Activated T-helper 2 cell treated with anti-CD3 and anti-CD28 coated beads, Interferon-gamma antibody, Interleukin-2, Interleukin-4, amounts not matched to agents 10 μg/mL and 5 μg/mL and 100 μg/mL, durations not matched to agents 14 hours and 24 hours and 36 hours (primary cell): ENCODE measurements at regions not wholly inside any gene's neighbourhood (a gene's known extent, or its start where the extent isn't known, plus 50 kb on each side); places are given as distances from the start of the nearest gene placed in this dataset.
"Not testable (repeated sequence)": the region's sequence is repeated elsewhere in the genome, so short reads cannot be mapped to it uniquely, and the experiment has no call there.

Experiments used
- DNase-seq: peaks from one replicate; pipeline ENCODE4 v3.0.0; 2021; ENCODE audit warnings: low spot score
- H3K27ac Mint-ChIP-seq: one replicate; pipeline ENCODE4 v1.8.0; 2021; ENCODE audit warnings: mixed read lengths
- H3K27me3 Mint-ChIP-seq: one replicate; pipeline ENCODE4 v1.8.0; 2021; ENCODE audit warnings: low read depth, mixed read lengths
- H3K36me3 Mint-ChIP-seq: one replicate; pipeline ENCODE4 v1.8.0; 2021; ENCODE audit warnings: low read depth, mixed read lengths
- H3K4me1 Mint-ChIP-seq: one replicate; pipeline ENCODE4 v1.8.0; 2021; ENCODE audit warnings: low read depth, mixed read lengths
- H3K4me3 Mint-ChIP-seq: one replicate; pipeline ENCODE4 v1.8.0; 2021; ENCODE audit warnings: low read depth, mild to moderate bottlenecking, moderate library complexity, mixed read lengths
- H3K9me3 Mint-ChIP-seq: one replicate; pipeline ENCODE4 v1.8.0; 2021; ENCODE audit warnings: mixed read lengths
- intact Hi-C: fragments of 100-400 bp; cut with micrococcal nuclease; formaldehyde crosslinking; loops from one replicate; pipeline ENCODE4 v1.15.1; 2023

DNA sequence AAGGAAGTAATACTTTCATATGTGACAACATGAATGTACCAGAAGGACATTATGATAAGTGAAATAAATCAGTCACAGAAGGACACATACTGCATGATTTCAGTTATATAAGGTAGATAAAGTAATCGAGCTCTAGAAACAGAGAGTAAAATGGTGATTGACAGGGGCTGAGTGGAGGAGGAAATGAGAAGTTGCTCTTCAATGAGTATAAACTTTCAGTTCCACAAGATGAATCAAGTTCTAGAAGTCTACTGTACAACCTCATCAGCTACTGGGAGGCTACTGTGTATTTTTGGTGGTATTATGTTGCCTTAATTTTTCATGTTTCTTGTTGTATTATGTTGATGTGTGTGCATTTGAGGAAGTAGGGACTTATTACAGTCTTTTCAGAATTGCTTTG lies 270.9 kb upstream of the GRIA3 start:
- no peaks in the 10 kb centered on the region for H3K36me3 Mint-ChIP-seq
- H3K4me3 Mint-ChIP-seq, result no peak overlapping the region
- peaks cover 17% of the 10 kb centered on the region for H3K9me3 Mint-ChIP-seq
- no peak for DNase-seq
- intact Hi-C loops, result no loop called here
- no peaks in the 10 kb centered on the region for H3K4me1 Mint-ChIP-seq
- H3K27me3 Mint-ChIP-seq, result no peaks in the 10 kb centered on the region
- no peak overlapping the region for H3K27ac Mint-ChIP-seq

DNA sequence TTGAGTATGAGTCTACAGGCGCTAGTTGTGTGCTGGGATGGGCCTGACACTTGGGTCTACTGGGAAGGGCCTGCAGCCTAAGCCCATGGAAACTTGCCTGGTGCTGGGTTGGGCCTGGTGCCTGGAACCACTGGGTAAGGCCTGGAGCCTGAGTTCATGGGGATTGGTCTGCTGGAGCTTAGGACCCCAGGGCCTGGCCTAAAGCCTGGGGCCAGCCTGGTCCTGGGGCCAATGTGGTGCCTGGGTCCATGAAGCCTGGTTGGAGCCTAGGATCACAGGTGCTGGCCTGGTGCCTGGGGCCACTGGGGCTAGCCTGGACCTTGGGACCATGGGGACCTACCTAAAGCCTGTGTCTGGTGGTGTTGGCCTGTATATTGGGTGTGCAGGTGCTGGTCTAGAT lies 270.3 kb upstream of the GRIA3 start:
- no peak for DNase-seq
- no peaks in the 10 kb centered on the region for H3K4me1 Mint-ChIP-seq
- H3K27ac Mint-ChIP-seq, result no peak overlapping the region
- no peaks in the 10 kb centered on the region for H3K27me3 Mint-ChIP-seq
- H3K4me3 Mint-ChIP-seq, result no peak overlapping the region
- no peaks in the 10 kb centered on the region for H3K36me3 Mint-ChIP-seq
- peaks cover 17% of the 10 kb centered on the region for H3K9me3 Mint-ChIP-seq
- intact Hi-C loops, result no loop called here

DNA sequence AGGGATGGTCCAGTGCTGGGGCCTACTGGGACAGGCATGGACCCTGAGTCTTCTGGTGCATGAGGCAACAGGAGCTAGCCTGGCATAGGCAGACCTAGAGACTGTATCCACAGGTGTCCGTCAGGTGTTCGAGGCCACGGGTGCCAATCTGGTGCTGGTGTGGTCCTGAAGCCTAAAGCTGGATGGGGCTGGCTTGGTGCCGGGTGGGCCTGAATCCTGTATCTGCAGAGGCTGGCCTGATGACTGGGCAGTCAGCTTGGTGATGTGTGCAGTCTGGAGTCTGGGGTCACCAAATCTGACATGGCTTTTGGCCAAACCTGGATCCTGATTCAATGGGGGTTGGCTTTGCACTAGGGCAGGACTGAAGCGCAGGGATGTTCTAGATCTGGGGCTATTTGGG lies 269.8 kb upstream of the GRIA3 start:
- H3K4me3 Mint-ChIP-seq, result no peak overlapping the region
- H3K4me1 Mint-ChIP-seq, result no peaks in the 10 kb centered on the region
- no peaks in the 10 kb centered on the region for H3K36me3 Mint-ChIP-seq
- H3K27ac Mint-ChIP-seq, result no peak overlapping the region
- no peak for DNase-seq
- intact Hi-C loops, result no loop called here
- no peaks in the 10 kb centered on the region for H3K27me3 Mint-ChIP-seq
- peaks cover 16% of the 10 kb centered on the region for H3K9me3 Mint-ChIP-seq

DNA sequence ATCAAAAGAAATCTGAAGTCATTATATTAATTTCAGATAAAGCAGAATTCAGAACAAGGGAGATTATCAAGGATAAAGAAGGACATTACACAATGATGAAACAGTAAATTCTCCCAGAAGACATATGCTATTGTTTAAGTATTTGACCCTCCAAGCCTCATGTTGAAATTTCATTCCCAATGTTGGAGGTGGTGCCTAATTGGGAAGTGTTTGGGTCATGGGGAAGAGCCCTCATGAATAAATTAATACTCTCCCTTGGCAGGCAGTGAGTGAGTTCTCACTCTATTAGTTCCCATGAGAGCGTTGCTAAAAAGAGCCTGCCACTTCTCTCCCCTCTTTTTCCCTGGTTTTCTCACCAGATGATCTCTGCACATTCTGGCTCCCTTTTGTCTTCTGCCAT lies 249.9 kb upstream of the GRIA3 start:
- no peaks in the 10 kb centered on the region for H3K27me3 Mint-ChIP-seq
- no peak overlapping the region for H3K27ac Mint-ChIP-seq
- H3K9me3 Mint-ChIP-seq, result no peaks in the 10 kb centered on the region
- no peak overlapping the region for H3K4me3 Mint-ChIP-seq
- intact Hi-C loops, result no loop called here
- no peaks in the 10 kb centered on the region for H3K36me3 Mint-ChIP-seq
- DNase-seq, result no peak
- no peaks in the 10 kb centered on the region for H3K4me1 Mint-ChIP-seq

DNA sequence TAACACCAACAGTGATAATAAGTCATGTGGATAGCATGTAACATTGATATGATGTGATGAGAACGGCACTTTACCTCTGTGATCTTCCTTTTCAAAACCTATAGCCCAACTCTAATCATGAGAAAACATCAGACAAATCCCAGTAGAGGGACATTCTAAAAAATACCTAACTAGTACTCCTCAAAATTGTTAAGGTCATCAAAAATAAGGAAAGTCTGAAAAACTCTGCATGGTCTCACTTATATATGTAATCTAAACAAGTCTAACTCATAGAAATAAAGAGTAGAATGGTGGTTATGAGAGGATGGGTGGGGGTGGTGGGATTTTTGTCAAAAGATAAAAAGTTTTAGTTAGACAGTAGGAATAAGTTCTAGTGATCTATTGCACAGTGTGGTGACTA lies 243.9 kb upstream of the GRIA3 start:
- Mint-ChIP-seq H3K27me3 (no peaks in the 10 kb centered on the region), H3K27ac (no peak overlapping the region), H3K36me3 (no peaks in the 10 kb centered on the region), H3K4me1 (no peaks in the 10 kb centered on the region), H3K9me3 (no peaks in the 10 kb centered on the region), H3K4me3 (no peak overlapping the region)
- intact Hi-C loops, result no loop called here
- DNase-seq, result no peak

DNA sequence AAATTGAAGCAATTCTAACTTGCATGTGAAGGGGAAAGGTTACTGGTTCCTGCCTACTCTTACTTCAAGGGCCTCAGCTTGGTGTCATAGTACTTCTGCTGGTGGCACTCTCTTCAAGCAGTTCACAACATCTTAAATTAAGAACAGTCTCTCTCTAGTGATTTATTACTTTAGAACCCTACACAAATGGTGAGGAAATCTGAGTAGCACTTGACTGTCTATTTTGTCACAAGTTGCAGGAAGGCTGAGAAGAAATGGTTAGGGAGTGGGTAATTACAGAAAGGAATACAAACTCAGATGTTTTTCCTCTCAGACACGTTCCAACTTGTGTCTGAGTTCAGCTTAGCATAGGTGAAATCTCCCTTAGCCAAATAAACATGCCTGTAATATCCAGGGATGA lies 242.3 kb upstream of the GRIA3 start:
- H3K27ac Mint-ChIP-seq, result no peak overlapping the region
- intact Hi-C loops, result no loop called here
- no peaks in the 10 kb centered on the region for H3K4me1 Mint-ChIP-seq
- H3K27me3 Mint-ChIP-seq, result no peaks in the 10 kb centered on the region
- no peak for DNase-seq
- H3K36me3 Mint-ChIP-seq, result no peaks in the 10 kb centered on the region
- H3K4me3 Mint-ChIP-seq, result no peak overlapping the region
- no peaks in the 10 kb centered on the region for H3K9me3 Mint-ChIP-seq

DNA sequence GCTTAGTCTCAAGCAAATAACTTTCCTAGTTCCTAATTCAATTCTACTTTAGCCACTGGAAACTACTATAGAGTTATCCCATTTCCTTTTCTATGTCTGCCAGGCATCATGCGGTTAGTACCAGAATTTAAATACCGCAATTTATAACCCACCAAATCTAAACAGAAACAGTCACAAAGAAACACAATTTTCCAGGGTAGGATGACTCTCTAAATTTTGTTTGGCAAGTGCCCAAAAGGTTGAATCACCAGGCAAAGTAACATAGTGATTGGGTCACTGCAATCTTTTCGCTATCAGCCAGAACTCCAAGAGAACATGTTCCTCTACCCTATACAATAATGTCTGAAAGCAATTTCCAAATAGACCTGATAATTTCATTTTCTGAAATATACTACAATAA lies 240.2 kb upstream of the GRIA3 start:
- intact Hi-C loops, result no loop called here
- DNase-seq, result no peak
- Mint-ChIP-seq H3K27ac (no peak overlapping the region), H3K36me3 (no peaks in the 10 kb centered on the region), H3K4me3 (no peak overlapping the region), H3K27me3 (no peaks in the 10 kb centered on the region), H3K4me1 (no peaks in the 10 kb centered on the region), H3K9me3 (no peaks in the 10 kb centered on the region)

DNA sequence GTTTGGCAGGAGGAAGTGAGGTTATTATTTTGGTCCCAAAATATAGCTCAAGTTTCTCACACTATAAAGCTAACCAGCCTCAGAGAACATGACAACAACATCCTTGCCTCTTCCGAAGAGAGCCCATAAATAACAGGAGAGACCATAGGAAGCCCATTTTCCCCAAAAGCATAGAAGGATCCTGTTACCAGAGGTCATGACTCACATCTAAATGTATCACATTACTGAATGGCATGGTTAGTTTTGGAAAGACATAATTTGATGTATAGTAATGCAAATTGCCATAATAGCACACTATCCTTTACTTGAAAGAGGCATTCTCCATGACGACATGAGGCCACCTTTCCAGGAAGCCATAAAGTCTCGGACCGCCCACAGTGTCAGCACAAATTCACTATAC lies 238.8 kb upstream of the GRIA3 start:
- intact Hi-C loops, result no loop called here
- Mint-ChIP-seq H3K4me3 (no peak overlapping the region), H3K9me3 (no peaks in the 10 kb centered on the region), H3K36me3 (no peaks in the 10 kb centered on the region), H3K27ac (no peak overlapping the region), H3K27me3 (no peaks in the 10 kb centered on the region), H3K4me1 (no peaks in the 10 kb centered on the region)
- DNase-seq, result no peak

DNA sequence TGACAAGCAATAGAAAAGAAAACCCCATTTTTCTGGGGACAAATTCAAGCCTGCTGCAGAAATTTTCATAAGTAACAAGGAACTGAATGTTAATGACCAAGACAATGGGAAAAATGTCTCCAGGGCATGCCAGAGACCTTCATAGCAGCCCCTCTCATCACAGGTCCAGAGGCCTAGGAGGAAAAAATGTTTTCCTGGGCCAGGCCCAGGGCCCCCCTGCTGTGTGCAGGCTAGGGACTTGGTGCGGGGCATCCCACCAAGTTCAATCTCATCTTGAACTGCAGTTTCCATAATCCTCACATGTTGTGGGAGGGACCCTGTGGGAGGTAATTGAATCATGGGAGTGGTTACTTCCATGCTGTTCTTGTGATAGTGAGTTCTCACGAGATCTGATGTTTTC lies 211.5 kb upstream of the GRIA3 start:
- DNase-seq, result no peak
- Mint-ChIP-seq H3K4me3 (no peak overlapping the region), H3K4me1 (no peaks in the 10 kb centered on the region), H3K27me3 (no peaks in the 10 kb centered on the region), H3K36me3 (no peaks in the 10 kb centered on the region), H3K9me3 (peaks cover 10% of the 10 kb centered on the region), H3K27ac (no peak overlapping the region)
- intact Hi-C loops, result no loop called here

DNA sequence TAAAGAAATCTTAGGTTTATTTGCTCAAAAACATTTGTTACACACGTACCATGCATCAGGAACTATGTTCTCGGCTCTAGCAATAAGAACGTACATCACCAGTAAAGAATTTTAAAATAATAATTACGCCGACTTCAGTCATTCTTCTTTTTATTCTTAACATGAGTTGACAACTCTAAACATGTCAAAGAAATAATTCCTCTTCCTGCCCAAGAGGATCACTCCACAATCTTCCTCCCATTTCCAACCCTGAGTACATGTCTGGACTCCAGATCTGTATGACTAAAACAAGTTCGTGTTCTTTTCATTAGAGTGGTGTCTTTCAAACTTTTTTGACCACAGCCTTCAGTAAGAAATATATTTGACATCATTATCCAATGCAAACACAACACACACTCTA lies 201.6 kb upstream of the GRIA3 start:
- Mint-ChIP-seq H3K36me3 (no peaks in the 10 kb centered on the region), H3K9me3 (no peaks in the 10 kb centered on the region), H3K4me3 (no peak overlapping the region), H3K27ac (no peak overlapping the region), H3K4me1 (no peaks in the 10 kb centered on the region), H3K27me3 (no peaks in the 10 kb centered on the region)
- DNase-seq, result no peak
- intact Hi-C loops, result no loop called here

DNA sequence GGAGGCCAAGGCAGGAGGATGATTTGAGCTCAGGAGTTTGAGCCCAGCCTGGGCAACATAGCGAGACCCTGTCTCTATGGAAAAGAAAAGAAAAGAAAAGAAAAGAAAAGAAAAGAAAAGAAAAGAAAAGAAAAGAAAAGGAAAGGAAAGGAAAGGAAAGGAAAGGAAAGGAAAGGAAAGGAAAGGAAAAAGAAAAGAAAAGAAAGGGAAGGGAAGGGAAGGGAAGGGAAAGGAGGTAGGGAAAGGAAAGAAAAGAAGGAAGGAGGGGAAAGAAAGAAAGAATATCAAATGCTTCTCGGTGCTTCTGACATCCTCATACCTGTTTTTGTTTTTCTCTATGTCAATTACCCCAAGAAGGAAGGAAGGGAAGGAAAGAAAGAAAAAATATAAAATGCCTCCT lies 181.2 kb upstream of the GRIA3 start:
- H3K9me3 Mint-ChIP-seq, intact Hi-C loops, H3K27me3 Mint-ChIP-seq, H3K4me3 Mint-ChIP-seq, H3K4me1 Mint-ChIP-seq, H3K27ac Mint-ChIP-seq, H3K36me3 Mint-ChIP-seq, DNase-seq: not testable (repeated sequence)

DNA sequence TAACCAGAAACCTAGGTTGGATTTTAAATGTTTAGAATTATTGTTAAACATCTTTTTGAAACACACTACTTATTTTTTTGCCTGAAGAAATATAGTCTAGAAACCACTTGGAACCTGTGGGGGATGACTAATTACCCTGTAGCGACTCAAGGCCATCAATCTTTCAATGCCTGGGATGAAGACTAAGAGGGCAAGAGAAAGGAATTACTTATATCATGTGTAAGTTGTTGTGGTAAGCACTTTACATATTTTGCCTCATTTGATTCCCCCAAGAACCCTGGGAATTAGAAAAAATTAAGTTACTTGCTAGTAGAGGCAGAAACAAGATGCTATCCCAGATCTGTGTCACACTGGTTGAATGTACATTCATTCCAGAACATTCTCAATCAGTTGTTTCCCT lies 170.9 kb upstream of the GRIA3 start:
- no peaks in the 10 kb centered on the region for H3K36me3 Mint-ChIP-seq
- no peak for DNase-seq
- intact Hi-C loops, result no loop called here

DNA sequence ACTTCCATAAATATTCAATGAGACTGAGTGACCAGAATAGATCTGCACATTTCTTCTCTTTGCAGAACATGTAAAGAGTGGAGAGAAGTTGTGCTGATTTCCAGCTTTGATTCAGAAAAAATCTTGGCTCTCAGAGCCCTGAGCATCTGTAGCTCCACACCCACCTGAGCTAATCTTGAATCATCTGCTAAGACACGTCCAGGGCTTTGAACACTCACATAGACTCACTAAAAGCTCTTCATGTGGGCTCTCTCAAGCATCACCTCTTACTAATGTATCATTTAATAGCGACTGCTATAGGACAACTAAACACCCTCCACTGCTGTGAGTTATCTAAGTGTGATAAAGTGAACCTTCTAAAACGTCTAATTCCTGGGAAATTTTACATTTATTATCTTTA lies 147.7 kb upstream of the GRIA3 start:
- no peaks in the 10 kb centered on the region for H3K9me3 Mint-ChIP-seq
- no peak for DNase-seq
- H3K27ac Mint-ChIP-seq, result no peak overlapping the region
- H3K36me3 Mint-ChIP-seq, result no peaks in the 10 kb centered on the region
- intact Hi-C loops, result no loop called here
- no peaks in the 10 kb centered on the region for H3K27me3 Mint-ChIP-seq
- no peak overlapping the region for H3K4me3 Mint-ChIP-seq
- H3K4me1 Mint-ChIP-seq, result no peaks in the 10 kb centered on the region

More for the DNA sequence above, 170.9 kb upstream of the GRIA3 start:
- Mint-ChIP-seq H3K27ac (no peak overlapping the region), H3K9me3 (peaks cover 11% of the 10 kb centered on the region), H3K4me3 (no peak overlapping the region), H3K27me3 (no peaks in the 10 kb centered on the region), H3K4me1 (no peaks in the 10 kb centered on the region)

DNA sequence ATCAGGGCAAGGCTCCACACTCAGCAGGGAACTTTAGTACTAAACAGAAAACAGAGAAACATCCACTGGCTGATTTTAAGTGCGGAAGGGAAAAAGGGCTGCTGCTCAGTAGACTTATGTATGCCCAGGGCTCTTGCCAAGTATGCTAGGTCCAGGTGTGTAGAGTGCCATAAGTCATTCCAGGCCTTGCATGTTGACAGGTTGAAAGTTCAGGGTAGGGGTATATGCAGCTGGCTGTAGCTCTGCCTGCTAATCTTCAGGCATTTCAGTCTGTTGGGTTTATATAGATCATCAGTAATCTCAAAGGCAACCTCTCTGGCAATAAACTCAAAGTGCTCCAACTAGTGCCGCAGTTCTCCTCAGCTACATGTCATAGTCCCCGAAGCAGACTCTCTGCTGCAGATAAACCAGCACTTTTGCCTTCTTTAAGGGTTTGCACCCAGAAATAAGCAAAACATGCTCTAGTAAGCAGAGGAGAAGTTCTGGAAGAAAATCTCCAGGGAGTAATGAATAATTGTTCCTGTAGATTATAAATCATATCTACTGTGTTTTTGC lies 134.9 kb upstream of the GRIA3 start:
- Mint-ChIP-seq H3K36me3 (no peaks in the 10 kb centered on the region), H3K27ac (no peak overlapping the region), H3K4me3 (no peak overlapping the region), H3K27me3 (no peaks in the 10 kb centered on the region), H3K4me1 (no peaks in the 10 kb centered on the region), H3K9me3 (no peaks in the 10 kb centered on the region)
- intact Hi-C loops, result no loop called here
- DNase-seq, result no peak
